Activated CD8-positive, alpha-beta T cell treated with anti-CD3 and anti-CD28 coated beads for 36 hours (primary cell): ENCODE measurements at regions not wholly inside any gene's neighbourhood (a gene's known extent, or its start where the extent isn't known, plus 50 kb on each side); places are given as distances from the start of the nearest gene placed in this dataset.

Experiments
- ATAC-seq: fragments of 200-7000 bp; cut with Tn5 transposase; one replicate; pipeline ENCODE4 v1.10.0; 2021; ENCODE audit warnings: mild to moderate bottlenecking, moderate library complexity
- CTCF ChIA-PET: fragments of 350-600 bp; sonication (Branson Sonifier 250); formaldehyde crosslinking; loops from one replicate; lab custom pipeline; 2021; ENCODE audit warnings: antibody characterized with exemption; lab: Charles Lee
- POLR2A ChIA-PET: fragments of 350-600 bp; sonication (Branson Sonifier 250); formaldehyde crosslinking; loops from one replicate; lab custom pipeline; 2021; ENCODE audit warnings: antibody characterized with exemption; lab: Charles Lee
- DNase-seq: peaks from one replicate; pipeline ENCODE4 v3.0.0-alpha.2; 2020
- H3K27ac Mint-ChIP-seq: one replicate; pipeline ENCODE4 v1.8.0; 2021; ENCODE audit warnings: mild to moderate bottlenecking, mixed read lengths
- H3K27me3 Mint-ChIP-seq: one replicate; pipeline ENCODE4 v1.8.0; 2021; ENCODE audit warnings: mixed read lengths
- H3K36me3 Mint-ChIP-seq: one replicate; pipeline ENCODE4 v1.8.0; 2021; ENCODE audit warnings: low read depth, mixed read lengths
- H3K4me1 Mint-ChIP-seq: one replicate; pipeline ENCODE4 v1.8.0; 2021; ENCODE audit warnings: low read depth, mixed read lengths
- H3K4me3 Mint-ChIP-seq: one replicate; pipeline ENCODE4 v1.8.0; 2021; ENCODE audit warnings: mild to moderate bottlenecking, moderate library complexity, mixed read lengths
- H3K9me3 Mint-ChIP-seq: one replicate; pipeline ENCODE4 v1.8.0; 2021; ENCODE audit warnings: mixed read lengths
- intact Hi-C: fragments of 100-400 bp; cut with micrococcal nuclease; formaldehyde crosslinking; loops from one replicate; pipeline ENCODE4 v1.10.0; 2022
- TF ChIP-seq, protein P1 (sequence below): fragments of 200-600 bp; IDR thresholded peaks from one replicate; pipeline ENCODE4 v1.8.0; 2022; ENCODE audit warnings: antibody characterized with exemption, mild to moderate bottlenecking

DNA sequence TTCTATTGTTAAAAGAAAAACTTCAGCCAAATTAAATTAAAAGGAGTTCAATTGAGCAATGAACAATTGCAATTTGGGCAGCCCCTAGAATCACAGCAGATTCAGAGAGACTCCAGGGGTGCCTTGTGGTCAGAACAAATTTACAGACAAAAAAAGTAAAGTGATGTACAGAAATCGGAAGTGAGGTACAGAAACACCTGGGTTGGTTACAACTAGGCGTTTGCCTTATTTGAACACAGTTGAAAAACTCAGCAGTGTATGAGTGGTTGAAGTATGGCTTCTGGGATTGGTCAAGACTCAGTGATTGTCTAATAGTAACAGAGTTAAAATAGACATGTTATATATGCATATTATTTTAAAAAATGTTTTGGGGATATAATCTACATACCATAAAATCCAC is 98.5 kb upstream of the ZSWIM2 start:
- Mint-ChIP-seq H3K36me3 (no peaks in the 10 kb centered on the region), H3K27me3 (no peaks in the 10 kb centered on the region), H3K4me3 (no peak overlapping the region), H3K9me3 (no peaks in the 10 kb centered on the region), H3K4me1 (peaks cover 3% of the 10 kb centered on the region), H3K27ac (no peak overlapping the region)
- DNase-seq: no peak
- TF ChIP-seq, protein P1, sequence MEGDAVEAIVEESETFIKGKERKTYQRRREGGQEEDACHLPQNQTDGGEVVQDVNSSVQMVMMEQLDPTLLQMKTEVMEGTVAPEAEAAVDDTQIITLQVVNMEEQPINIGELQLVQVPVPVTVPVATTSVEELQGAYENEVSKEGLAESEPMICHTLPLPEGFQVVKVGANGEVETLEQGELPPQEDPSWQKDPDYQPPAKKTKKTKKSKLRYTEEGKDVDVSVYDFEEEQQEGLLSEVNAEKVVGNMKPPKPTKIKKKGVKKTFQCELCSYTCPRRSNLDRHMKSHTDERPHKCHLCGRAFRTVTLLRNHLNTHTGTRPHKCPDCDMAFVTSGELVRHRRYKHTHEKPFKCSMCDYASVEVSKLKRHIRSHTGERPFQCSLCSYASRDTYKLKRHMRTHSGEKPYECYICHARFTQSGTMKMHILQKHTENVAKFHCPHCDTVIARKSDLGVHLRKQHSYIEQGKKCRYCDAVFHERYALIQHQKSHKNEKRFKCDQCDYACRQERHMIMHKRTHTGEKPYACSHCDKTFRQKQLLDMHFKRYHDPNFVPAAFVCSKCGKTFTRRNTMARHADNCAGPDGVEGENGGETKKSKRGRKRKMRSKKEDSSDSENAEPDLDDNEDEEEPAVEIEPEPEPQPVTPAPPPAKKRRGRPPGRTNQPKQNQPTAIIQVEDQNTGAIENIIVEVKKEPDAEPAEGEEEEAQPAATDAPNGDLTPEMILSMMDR: no peak
- no peak for ATAC-seq
- ChIA-PET POLR2A (no interaction called here), CTCF (no interaction called here)
- intact Hi-C loops: no loop called here

DNA sequence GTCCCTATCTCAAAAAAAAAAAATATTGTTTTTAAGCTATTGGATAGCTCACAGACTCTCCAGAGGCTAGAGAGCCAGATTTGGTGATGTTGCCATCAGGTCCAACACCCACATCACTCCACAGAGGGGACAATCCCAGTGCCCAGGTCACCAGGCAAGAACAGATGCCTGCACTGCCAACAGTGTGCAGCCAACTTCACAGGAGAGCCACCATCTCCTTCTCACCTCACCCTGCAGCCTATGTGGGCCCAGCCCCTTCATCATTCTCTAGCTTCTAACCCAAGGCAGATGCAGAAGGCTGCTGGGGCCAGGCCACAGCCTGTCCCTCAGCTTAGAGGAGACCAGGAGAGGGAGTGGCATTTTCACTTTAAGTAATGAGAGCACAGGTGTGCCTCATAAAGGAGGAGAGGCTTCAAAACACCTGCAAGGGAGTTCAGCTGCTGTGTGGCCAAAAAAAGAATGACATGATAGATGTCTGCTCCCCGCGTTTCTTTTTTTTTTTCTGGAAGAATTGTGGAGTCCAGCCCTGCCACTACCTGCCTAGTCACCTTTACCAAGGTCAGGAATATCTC is 98.0 kb upstream of the ZSWIM2 start:
- Mint-ChIP-seq H3K36me3 (no peaks in the 10 kb centered on the region), H3K4me1 (peaks cover 3% of the 10 kb centered on the region), H3K9me3 (no peaks in the 10 kb centered on the region), H3K4me3 (no peak overlapping the region), H3K27me3 (no peaks in the 10 kb centered on the region), H3K27ac (no peak overlapping the region)
- ATAC-seq (no peak), DNase-seq (no peak)
- POLR2A ChIA-PET: no interaction called here
- intact Hi-C loops: no loop called here
- CTCF ChIA-PET: no interaction called here
- TF ChIP-seq, protein P1: no peak

DNA sequence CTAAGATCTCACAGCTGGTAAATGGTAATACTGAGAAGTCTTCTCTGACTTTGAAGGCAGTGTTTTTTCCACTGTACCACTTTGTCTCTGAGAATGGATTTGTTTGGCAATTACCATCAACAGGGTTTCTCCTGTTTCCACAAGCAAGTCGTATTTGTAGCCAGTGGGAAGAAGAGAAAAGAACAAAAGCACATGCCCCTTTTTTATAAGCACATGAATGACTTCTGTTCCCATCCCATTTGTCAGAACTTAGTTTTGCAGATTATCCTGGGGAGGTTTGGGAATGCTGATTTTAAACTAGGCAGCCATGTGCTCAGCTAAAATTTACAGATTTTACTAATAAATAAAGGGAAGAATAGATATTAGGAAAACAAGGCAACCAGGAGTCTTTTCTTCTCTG is 92.9 kb upstream of the ZSWIM2 start:
- H3K36me3 Mint-ChIP-seq: no peaks in the 10 kb centered on the region
- POLR2A ChIA-PET: no interaction called here
- H3K27ac Mint-ChIP-seq: no peak overlapping the region
- TF ChIP-seq, protein P1: no peak
- no peak for DNase-seq
- no peak for ATAC-seq
- H3K4me3 Mint-ChIP-seq: no peak overlapping the region
- intact Hi-C loops: no loop called here
- no peaks in the 10 kb centered on the region for H3K27me3 Mint-ChIP-seq
- H3K4me1 Mint-ChIP-seq: no peaks in the 10 kb centered on the region
- CTCF ChIA-PET: no interaction called here
- no peaks in the 10 kb centered on the region for H3K9me3 Mint-ChIP-seq

DNA sequence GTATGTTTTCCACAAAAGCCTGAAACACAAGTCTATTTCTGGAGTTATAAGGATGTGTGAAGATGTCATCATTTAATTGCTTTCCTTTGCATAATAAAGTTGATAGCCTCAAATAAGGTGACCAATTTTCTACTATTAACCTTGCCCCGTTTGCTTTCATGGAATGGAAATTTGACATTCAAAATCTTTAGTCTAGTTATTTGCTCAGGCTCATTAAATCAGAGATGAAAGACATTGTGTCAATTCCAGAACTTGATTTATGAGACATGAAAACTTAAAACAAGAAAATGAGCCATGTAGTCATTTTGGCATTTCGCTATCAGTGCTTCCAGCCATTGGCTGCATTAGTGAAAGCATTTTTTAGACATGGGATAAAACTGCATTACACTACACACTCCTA is 91.5 kb upstream of the ZSWIM2 start:
- ATAC-seq (no peak), DNase-seq (no peak)
- H3K4me3 Mint-ChIP-seq: no peak overlapping the region
- TF ChIP-seq, protein P1: no peak
- H3K27me3 Mint-ChIP-seq: no peaks in the 10 kb centered on the region
- ChIA-PET POLR2A (no interaction called here), CTCF (interaction anchor here (0.7 kb wide), 1 partner anchor 11 kb away, joined by 3 read pairs; no protein-coding TSS in a partner anchor)
- intact Hi-C loops: no loop called here
- no peak overlapping the region for H3K27ac Mint-ChIP-seq
- H3K36me3 Mint-ChIP-seq: no peaks in the 10 kb centered on the region
- no peaks in the 10 kb centered on the region for H3K9me3 Mint-ChIP-seq
- H3K4me1 Mint-ChIP-seq: no peaks in the 10 kb centered on the region

DNA sequence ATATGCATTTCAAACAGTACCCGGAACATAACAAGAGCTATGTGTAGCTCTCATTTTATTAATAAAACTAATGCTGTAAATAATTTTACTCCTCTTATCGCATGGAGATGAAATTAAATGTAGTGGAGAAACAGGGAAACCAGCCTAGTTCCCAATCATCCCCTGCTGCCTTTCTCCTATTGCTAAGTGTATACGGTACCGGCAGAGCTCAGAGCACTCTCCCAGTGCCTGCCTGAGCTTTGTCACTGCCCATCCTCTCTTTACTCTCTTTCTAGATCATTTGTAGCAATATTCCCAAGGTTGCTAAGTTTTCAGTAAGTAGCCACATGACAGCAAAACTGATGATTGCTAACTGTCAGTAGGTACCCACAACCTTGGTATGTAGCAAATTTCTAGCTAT is 85.5 kb upstream of the ZSWIM2 start:
- TF ChIP-seq, protein P1: no peak
- no peaks in the 10 kb centered on the region for H3K27me3 Mint-ChIP-seq
- intact Hi-C loops: no loop called here
- no peaks in the 10 kb centered on the region for H3K4me1 Mint-ChIP-seq
- H3K9me3 Mint-ChIP-seq: no peaks in the 10 kb centered on the region
- ChIA-PET POLR2A (no interaction called here), CTCF (no interaction called here)
- no peak overlapping the region for H3K4me3 Mint-ChIP-seq
- no peaks in the 10 kb centered on the region for H3K36me3 Mint-ChIP-seq
- H3K27ac Mint-ChIP-seq: no peak overlapping the region
- DNase-seq (no peak), ATAC-seq (no peak)
